Neural crest cell (in vitro differentiated cells): ENCODE measurements at regions not wholly inside any gene's neighbourhood (a gene's known extent, or its start where the extent isn't known, plus 50 kb on each side); places are given as distances from the start of the nearest gene placed in this dataset.

Experiments used
- DNase-seq: peaks from one replicate; pipeline ENCODE4 v3.0.0; 2021; ENCODE audit warnings: low read depth, mixed read lengths, low spot score
- H3K27ac Mint-ChIP-seq: one replicate; pipeline ENCODE4 v1.8.0; 2021; ENCODE audit warnings: mild to moderate bottlenecking, mixed read lengths; ENCODE audit not compliant: unreplicated experiment
- H3K27me3 Mint-ChIP-seq: 2 replicates; pipeline ENCODE4 v1.8.0; 2021; ENCODE audit warnings: low read depth, mild to moderate bottlenecking, mixed read lengths
- H3K36me3 Mint-ChIP-seq: 2 replicates; pipeline ENCODE4 v1.8.0; 2021; ENCODE audit warnings: low read depth, mild to moderate bottlenecking, mixed read lengths
- H3K4me1 Mint-ChIP-seq: 2 replicates; pipeline ENCODE4 v1.8.0; 2021; ENCODE audit warnings: mixed read lengths
- H3K4me3 Mint-ChIP-seq: one replicate; pipeline ENCODE4 v1.8.0; 2021; ENCODE audit warnings: mild to moderate bottlenecking, mixed read lengths
- H3K9me3 Mint-ChIP-seq: 2 replicates; pipeline ENCODE4 v1.8.0; 2021; ENCODE audit warnings: mixed read lengths
- CTCF ChIP-seq: fragments of 200-600 bp; sonication (generic); conservative IDR thresholded peaks from 2 replicates; pipeline ENCODE4 v1.5.0; 2021; ENCODE audit warnings: antibody characterized with exemption, mild to moderate bottlenecking

DNA sequence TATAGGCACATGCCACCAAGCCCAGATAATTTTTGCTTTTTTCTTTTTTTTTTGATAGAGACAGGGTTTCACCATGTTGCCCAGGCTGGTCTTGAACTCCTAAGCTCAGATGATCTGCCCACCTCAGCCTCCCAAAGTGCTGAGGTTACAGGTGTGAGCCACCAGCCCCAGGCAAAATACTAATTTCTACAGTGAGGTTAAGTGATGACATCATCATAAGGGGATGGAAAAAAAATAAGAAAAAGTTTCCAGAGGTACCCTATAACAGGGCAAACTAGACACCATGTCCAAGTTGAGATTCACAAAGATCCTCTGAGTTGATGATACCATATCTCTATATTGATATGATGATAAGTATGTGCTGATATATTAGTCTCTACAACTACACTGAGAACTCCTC, 163.7 kb upstream of the ACVR2A start:
- DNase-seq: no peak
- peaks cover 7% of the 10 kb centered on the region for H3K4me1 Mint-ChIP-seq
- H3K36me3 Mint-ChIP-seq: no peaks in the 10 kb centered on the region
- peaks cover 5% of the 10 kb centered on the region for H3K9me3 Mint-ChIP-seq
- H3K4me3 Mint-ChIP-seq: no peak overlapping the region
- TF ChIP-seq CTCF: no peak
- H3K27ac Mint-ChIP-seq: no peak overlapping the region
- no peaks in the 10 kb centered on the region for H3K27me3 Mint-ChIP-seq

GRCh38 chr2:147679955-147680531, 164.8 kb upstream of the ACVR2A start:
- TF ChIP-seq CTCF: no peak
- Mint-ChIP-seq H3K27ac (no peak overlapping the region), H3K36me3 (no peaks in the 10 kb centered on the region)

DNA sequence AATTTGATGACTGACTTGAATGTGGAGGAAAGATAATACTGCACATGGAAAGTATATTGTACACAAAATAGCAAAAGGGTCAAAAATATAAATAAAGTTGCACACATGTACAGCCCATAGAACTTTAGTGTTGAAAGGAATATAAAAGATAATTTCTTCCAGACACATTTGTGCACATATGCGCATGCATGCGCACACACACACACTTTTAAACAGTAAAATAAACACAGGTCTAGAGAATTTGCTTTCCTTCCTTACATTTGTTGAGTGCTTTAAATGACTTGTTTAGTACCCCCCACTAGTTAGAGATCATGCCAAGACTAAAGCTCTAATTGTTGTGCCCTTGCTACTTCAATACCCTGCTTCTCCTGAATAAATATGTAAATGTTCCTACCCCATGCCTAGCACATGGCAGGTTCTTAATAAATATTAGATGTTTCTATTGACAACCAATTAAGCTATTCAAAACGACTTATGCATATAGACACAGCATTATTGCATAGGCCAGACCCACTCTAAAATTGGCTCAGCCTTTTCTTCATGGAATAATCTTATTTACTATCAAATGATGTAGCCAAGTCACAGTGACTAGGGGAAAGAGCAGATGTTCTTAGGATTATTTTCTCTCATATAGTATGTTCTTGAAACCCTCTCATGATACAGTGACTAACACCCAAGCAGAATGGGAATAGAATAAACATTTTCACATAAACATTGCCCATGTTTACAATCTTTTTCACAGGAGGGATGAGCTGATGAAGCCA, 165.5 kb upstream of the ACVR2A start:
- Mint-ChIP-seq H3K4me1 (peaks cover 7% of the 10 kb centered on the region), H3K27ac (no peak overlapping the region)
- no peak for DNase-seq

More at GRCh38 chr2:147679955-147680531, 164.8 kb upstream of the ACVR2A start:
- H3K9me3 Mint-ChIP-seq: peaks cover 5% of the 10 kb centered on the region
- DNase-seq: no peak
- no peaks in the 10 kb centered on the region for H3K27me3 Mint-ChIP-seq
- H3K4me3 Mint-ChIP-seq: no peak overlapping the region
- H3K4me1 Mint-ChIP-seq: peaks cover 7% of the 10 kb centered on the region

DNA sequence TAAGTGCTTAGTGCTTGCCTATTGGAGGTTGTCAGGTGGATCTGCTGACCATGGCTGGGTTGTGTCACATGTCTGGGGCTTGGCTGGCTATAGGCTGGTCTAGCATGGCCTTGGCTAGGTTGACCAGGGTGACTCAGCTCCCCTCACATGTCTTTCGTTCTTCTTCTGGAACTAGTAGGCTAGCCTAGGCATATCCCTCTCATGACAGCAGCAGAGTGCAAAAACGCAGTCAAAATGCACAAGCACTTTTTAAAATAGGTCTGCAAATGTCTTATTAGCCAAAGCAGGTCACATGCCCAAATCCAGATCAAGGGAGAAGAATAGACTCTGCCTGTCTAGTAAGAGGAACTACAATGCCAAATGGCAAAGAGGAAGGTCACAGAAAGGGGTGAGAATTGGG, 179.7 kb upstream of the ACVR2A start:
- DNase-seq: no peak
- Mint-ChIP-seq H3K36me3 (no peaks in the 10 kb centered on the region), H3K27ac (no peak overlapping the region), H3K9me3 (no peaks in the 10 kb centered on the region), H3K27me3 (no peaks in the 10 kb centered on the region), H3K4me3 (no peak overlapping the region), H3K4me1 (peaks cover 4% of the 10 kb centered on the region)
- no peak for TF ChIP-seq CTCF

More for the DNA sequence above, 165.5 kb upstream of the ACVR2A start:
- peaks cover 3% of the 10 kb centered on the region for H3K9me3 Mint-ChIP-seq
- no peak for TF ChIP-seq CTCF
- no peaks in the 10 kb centered on the region for H3K27me3 Mint-ChIP-seq
- no peak overlapping the region for H3K4me3 Mint-ChIP-seq
- H3K36me3 Mint-ChIP-seq: no peaks in the 10 kb centered on the region

DNA sequence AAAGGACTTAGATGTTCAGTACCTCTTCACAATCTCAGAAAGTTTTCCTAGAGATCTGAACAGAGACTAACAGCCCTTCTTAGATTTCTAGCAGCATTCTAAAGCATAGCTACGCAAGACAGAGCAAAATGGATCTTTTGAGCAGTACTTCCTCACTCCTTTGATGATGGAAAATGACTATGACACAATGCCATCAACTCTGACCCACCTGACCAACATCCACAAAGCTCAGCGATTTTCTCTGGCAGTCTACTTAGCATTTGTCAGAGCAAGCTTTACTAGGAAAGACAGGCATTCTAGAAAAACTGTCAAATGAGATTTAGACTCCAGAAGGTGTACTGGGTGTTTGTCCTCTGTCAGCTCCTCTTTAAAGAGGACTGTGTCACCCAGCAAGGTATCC, 180.9 kb upstream of the ACVR2A start:
- H3K4me1 Mint-ChIP-seq: no peaks in the 10 kb centered on the region
- H3K27ac Mint-ChIP-seq: no peak overlapping the region

More for the DNA sequence above, 180.9 kb upstream of the ACVR2A start:
- H3K9me3 Mint-ChIP-seq: no peaks in the 10 kb centered on the region
- H3K36me3 Mint-ChIP-seq: peaks cover under 1% of the 10 kb centered on the region
- H3K4me3 Mint-ChIP-seq: no peak overlapping the region
- TF ChIP-seq CTCF: no peak
- DNase-seq: no peak
- H3K27me3 Mint-ChIP-seq: no peaks in the 10 kb centered on the region
